ENCODE measurements at regions not wholly inside any gene's neighbourhood (a gene's known extent, or its start where the extent isn't known, plus 50 kb on each side); places are given as distances from the start of the nearest gene placed in this dataset.
"Not testable (repeated sequence)": the region's sequence is repeated elsewhere in the genome, so short reads cannot be mapped to it uniquely, and the experiment has no call there.

DNA sequence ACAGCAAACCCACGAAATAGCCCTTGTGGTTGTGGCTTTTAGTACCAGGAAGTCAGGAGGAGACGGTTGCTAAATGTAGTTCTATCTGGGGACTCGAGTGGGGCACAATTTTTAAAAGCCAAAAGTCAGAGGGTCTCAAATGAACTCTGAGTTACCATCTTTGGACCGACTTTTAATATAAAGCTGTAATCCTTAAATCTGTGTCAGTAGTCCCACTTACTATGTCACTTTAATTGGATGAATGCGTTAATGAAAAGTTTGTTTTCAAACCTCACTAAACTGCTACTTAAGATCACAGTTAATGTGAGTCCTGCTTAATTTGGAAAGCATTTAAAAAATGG, 162.3 kb downstream of the KBTBD2 start:
- H3K9me3 ChIP-seq, result not testable (repeated sequence)

DNA sequence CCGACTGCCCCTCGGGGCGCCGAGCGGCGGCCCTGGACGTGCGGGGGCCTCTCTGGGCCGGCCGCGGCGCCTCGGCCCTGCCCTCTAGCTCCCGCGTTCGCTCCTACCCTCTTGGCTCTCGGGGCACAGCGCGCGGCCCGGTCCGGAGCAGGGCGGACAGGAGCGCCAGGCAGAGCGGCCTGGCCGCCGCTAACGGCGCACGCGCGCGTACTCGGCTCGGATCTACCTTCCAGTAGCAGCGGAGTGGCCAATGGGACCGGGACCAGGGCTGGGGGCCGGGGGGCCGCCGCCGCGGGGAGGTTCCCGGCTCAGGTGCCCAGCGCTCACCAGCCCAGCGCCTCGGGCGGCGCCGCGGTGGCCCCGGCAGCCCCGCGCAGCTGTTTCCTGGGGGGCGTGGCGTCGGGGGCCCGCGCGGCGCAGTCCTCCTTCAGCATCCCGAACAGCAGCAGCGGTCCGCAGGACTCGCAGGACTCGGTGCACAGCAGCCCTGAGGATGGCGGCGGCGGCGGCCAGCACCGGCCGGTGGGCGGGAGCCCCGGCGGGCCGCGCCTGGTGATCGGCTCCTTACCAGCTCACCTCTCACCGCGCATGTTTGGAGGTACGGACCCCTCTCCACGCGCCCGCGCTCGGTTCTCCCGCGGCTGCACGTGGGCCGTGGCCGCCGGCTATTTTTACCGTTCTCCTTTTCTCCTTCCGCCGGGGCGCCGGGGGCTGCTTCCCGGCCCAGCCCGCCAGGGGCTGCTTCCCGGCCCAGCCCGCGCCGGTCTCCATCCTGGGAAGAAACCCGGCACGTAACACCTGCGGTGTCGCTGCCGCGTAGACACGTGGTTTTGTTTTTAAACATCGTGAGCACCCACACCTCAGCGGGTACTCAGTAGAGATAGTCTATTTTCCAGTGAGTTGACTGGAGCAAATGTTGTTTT, 162.9 kb downstream of the KBTBD2 start:
- H3K4me3 ChIP-seq, result peak overlapping the region; percentile 60
- DNase-seq, result peak; percentile 71
- H3K36me3 ChIP-seq, H3K9me3 ChIP-seq, H3K27me3 ChIP-seq: not testable (repeated sequence)

More for the DNA sequence above, 162.3 kb downstream of the KBTBD2 start:
- DNase-seq, H3K36me3 ChIP-seq, H3K27me3 ChIP-seq: not testable (repeated sequence)
- H3K4me3 ChIP-seq, result peak overlapping the region; percentile 60

DNA sequence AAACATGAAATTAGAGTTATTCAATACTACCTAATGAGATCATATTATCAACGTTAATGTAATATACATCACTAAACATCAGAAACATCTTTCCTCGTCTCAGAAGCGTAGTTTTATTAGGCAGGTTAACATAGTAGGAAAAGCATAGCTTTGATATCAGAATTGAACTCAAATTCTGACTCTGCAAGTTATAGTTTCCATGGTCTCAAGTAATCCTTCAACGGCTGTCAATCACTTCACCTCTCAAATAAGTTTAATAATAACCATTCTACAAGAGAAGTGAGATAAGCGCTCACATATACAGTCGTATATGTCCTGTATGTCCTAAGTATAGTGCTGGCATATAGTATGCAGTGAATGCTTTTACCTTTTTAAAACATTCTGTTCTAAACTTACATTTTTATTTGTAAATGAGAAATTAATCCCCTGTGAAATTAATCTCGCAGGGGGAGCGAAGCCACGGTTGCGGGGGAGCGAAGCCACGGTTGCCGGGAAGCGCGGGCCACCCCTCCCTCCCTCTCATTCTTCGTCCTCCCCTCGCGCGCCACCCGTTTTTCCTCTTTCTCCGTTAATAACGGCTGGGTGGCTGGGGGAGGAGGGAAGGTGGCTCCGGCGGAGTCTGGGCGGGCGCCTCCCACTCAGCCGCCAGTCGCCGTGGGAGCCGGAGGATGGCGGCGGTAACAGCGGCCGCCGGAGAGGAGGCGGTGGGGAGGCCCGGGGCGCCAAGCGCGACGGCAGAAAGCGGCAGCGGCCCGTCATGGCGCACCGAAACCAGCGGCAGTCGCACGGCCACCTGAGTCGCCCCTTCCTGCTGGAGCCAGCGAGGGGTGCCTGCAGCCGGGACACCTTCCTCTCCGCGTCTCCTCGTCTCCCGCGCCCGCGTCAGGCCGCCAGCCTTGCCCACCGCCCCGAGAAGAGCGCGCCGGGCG, 163.8 kb downstream of the KBTBD2 start:
- not testable (repeated sequence) for H3K27me3 ChIP-seq, H3K9me3 ChIP-seq, H3K36me3 ChIP-seq
- DNase-seq, result peak; percentile 64
- H3K4me3 ChIP-seq, result peak overlapping the region; percentile 60

DNA sequence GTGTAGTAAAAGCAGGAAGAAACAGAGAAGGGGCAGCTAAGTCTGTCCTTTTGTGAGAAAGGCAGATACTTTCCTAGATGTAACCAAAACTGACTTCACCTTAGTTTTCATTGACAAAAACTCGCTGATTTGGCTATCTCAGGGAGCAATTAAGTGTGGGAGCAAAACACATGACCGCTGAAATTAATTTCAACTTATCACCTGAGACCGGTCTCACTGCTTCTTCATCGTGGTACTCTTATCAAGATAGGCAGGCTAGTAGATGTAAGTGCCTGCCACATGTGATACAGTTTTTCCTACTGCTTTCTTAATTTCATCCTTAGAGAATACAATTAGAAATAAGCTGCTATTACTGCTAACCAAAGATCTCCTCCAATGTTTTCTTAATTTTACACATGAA, 168.7 kb downstream of the KBTBD2 start:
- not testable (repeated sequence) for H3K27me3 ChIP-seq, DNase-seq, H3K4me3 ChIP-seq, H3K9me3 ChIP-seq, H3K36me3 ChIP-seq

DNA sequence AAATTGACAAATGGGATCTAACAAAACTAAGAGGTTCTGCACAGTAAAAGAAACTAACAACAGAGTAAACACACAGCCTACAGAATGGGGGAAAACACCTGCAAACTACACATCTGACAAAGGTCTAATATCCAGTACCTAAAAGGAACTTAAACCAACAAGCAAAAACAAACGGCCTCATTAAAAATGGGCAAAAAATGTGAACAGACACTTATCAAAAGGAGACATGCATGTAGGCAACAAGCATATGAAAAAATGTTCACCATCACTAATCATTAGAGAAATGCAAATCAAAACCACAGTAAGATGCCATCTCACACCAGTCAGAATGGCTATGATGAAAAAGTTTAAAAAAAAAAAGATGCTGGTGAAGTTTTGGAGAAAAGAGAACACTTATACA, 197.4 kb downstream of the KBTBD2 start:
- no peak for DNase-seq
- Histone ChIP-seq H3K36me3 (no peaks in the 10 kb centered on the region), H3K4me3 (no peak overlapping the region), H3K9me3 (peaks cover 4% of the 10 kb centered on the region; the same call in 1 of the 2 replicates), H3K27me3 (no peaks in the 10 kb centered on the region)

DNA sequence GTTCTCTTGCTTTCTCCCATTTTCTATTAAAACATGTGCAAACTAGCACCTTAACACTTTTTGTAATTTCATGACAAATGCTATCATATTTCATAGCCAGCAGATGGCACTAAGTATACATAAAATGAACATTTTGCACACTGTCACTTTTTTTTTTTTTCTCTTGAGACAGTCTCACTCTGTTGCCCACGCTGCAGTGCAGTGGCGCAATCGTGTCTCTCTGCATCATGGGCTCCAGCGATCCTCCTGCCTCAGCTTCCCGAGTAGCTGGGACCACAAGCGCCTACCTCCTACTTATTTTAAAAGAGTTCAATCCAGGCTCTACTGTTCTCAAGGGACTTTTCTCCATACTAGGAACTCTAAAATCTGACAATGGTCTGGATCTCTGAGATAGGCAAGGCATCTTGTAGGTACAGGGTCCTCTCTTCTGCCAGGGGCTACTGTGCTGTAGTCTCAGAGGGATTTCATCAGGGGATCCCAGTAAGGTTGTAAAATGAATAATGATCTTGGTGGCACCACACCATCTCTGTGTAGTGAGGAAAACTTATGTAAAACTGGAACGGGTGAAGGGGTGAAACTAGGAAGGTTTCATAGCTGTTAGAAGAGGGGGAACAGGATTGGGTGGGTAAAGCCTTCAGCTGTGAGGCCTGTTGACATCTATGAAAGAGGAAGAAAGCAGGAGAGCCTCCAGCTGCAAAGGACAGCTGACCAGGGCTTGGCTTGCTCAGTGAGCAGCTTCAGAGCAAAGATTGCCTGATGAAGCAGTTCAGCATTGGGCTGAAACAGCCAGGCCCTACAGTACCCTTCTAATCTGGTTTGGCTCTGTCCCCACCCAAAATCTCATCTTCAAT, 196.9 kb downstream of the AVL9 start:
- peak; percentile 20 for DNase-seq
- not testable (repeated sequence) for H3K9me3 ChIP-seq, H3K4me3 ChIP-seq, H3K36me3 ChIP-seq, H3K27me3 ChIP-seq

DNA sequence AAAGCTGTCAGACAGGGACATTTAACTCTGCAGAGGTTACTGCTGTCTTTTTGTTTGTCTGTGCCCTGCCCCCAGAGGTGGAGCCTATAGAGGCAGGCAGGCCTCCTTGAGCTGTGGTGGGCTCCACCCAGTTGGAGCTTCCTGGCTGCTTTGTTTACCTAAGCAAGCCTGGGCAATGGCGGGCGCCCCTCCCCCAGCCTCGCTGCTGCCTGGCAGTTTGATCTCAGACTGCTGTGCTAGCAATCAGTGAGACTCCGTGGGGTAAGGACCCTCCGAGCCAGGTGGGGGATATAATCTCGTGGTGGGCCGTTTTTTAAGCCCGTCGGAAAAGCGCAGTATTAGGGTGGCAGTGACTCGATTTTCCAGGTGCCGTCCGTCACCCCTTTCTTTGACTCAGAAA, 192.8 kb downstream of the AVL9 start:
- not testable (repeated sequence) for H3K9me3 ChIP-seq, H3K4me3 ChIP-seq, H3K36me3 ChIP-seq, DNase-seq, H3K27me3 ChIP-seq

DNA sequence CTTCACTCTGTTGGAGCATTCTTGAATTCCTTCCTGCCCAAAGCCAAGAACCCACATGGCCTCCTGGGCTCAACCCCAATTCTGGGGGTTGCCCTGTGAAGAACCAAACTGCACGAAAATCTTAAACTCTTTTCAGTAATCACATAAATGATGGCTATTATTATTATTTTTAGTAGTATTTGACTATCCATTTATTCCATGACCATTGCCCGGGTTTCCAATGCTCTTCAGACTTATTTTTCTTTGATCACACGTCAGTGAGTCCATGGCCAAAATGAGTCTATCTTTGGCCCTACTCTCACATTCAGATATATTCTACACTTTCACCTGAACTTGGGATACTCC, 185.9 kb downstream of the AVL9 start:
- Histone ChIP-seq H3K9me3 (no peaks in the 10 kb centered on the region), H3K27me3 (no peaks in the 10 kb centered on the region), H3K36me3 (no peaks in the 10 kb centered on the region), H3K4me3 (no peak overlapping the region)
- DNase-seq, result no peak

DNA sequence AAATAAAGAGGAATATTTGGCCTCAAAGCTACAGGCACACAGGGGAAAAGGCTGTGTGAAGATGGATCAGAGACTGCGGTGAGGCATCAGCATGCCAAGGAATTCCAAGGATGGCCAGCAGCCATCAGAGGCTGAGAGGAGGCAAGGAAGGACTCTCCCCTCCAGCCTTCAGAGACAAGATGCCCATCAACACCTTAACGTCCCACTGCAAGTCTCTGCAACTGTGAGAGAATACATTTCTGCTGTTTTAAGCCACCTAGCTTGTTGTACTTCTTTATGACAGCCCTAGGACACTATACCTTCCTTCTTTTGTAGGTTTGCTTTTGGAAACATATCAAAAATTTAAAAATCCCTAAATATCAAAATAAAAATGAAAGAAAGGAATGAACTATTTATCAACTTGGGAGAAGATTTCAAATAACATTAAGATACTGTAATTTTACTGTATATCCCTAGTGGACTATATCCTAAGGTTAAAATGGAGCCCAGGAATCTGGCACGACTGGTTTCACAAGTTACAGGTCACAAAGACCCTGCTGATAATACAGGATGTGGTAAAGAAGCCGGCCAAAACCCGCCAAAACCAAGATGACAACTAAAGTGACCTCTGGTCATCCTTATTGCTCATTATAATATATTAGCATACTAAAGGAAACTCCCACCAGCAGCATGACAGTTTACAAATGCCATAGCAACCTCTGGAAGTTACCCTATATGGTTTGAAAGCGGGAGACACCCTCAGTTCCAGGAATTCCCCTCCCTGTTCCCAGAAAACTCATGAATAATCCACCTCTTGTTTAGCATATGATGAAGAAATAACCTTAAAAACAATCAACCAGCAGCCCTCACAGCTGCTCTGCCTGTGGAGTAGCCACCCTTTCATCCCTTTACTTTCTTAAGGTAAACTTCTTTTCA, 185.2 kb downstream of the AVL9 start:
- no peaks in the 10 kb centered on the region for H3K27me3 ChIP-seq
- DNase-seq, result peak; percentile 54
- H3K9me3 ChIP-seq, result no peaks in the 10 kb centered on the region
- no peak overlapping the region for H3K4me3 ChIP-seq
- H3K36me3 ChIP-seq, result no peaks in the 10 kb centered on the region

DNA sequence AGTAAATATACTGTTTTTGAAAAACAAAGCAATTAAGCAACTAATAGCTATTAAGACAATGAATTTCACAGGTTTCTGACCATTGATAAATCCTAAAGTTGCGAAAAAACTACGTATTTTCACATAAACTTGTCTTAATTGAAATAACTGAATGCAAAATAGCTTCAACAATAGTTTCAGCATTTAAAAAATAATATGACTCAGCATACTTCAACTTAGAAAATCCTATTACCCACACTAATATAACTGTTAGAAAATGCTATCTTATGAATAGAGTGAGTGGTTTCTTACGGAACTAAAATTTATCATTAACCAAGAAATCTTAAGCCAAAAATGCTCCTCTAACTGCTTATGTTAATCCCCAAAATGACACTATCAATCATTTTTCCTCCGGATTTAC, 183.9 kb downstream of the AVL9 start:
- H3K9me3 ChIP-seq, result no peaks in the 10 kb centered on the region
- no peaks in the 10 kb centered on the region for H3K27me3 ChIP-seq

DNA sequence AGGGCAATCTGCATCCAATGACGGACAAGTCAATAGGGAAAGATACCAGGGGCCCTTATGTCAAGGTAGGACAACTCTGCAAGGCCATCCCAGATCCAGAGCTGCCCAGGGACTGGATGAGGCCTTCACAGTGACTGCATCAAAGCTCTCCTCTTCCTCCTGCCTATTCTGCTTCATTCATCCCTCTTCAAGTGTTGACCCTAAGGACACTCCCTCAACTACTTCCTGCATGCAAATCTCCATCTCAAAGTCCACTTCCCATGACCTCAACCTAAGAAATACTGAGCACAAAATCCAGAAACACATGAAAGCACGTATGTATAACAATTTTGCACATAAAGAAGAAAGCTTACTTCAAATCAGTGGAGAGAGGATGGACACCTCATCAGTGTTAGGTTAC, 182.3 kb downstream of the AVL9 start:
- H3K9me3 ChIP-seq, result no peaks in the 10 kb centered on the region
- no peak for DNase-seq
- H3K36me3 ChIP-seq, result no peaks in the 10 kb centered on the region
- H3K27me3 ChIP-seq, result no peaks in the 10 kb centered on the region
- no peak overlapping the region for H3K4me3 ChIP-seq

More for the DNA sequence above, 183.9 kb downstream of the AVL9 start:
- DNase-seq, result no peak
- Histone ChIP-seq H3K36me3 (no peaks in the 10 kb centered on the region), H3K4me3 (no peak overlapping the region)

DNA sequence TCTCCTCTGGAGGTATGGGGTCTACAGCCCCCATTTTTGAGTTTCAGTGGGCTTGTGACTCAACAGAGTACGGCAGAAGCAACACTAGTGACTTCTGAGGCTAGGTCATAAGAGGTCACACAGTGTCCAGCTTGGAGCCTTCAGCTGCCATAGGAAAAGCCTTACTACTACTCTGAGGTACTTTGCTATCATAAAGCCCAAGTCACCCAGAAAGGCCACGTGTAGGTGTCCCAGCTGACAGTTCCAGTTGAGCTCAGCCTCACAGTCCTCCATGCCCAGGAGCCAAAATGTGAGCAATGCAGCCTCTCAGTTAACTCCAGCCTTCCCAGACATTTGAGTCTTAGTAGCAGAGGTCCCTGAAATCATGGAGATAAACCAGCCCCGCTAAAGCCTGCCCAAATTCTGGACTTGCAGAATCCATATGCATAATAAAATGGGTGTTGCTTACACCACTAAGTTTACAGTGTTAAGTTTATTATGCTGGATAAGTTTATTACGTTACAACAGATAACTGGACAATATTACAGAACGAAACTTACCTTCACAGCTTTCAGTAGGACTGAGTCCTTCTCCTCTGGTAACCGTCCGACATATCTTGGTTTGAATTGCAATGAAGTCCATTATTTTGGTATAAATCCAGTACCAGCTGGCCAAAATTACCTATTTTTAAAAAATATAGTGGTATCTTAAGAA, 181.1 kb downstream of the AVL9 start:
- no peaks in the 10 kb centered on the region for H3K9me3 ChIP-seq
- no peaks in the 10 kb centered on the region for H3K27me3 ChIP-seq
- no peaks in the 10 kb centered on the region for H3K36me3 ChIP-seq
- H3K4me3 ChIP-seq, result no peak overlapping the region
- DNase-seq, result no peak

DNA sequence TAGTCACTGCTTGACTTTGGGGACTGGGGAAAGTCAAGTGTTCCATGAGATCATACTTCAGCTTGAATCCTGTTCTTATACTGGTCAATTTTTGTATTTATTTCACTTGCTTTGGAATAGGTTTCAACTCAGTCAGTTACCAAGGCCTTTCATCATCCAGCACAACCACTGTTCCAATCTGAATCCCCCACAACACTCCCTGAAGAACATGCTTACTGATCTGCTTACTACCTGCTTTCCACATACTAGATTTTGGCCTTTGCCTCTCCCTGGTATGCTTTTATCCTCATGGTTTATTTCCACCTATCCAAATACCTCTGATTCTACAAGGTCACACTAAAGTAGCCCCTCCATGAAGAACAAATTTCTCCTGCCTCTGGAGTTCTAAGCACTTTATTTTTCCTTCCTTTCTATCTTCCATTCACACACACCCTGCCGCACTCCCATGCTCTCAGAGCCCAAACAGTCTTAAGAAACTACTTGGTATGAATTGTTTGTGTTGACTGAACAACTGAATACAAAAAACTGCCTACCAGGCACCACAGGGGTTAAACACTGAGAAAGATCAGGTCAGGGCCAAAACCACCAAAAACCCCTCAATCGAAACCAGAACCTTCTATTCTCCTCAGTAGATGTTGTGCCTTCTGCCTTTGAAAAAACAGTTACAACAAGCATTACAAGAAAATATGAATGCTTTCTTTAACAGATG, 178.1 kb downstream of the AVL9 start:
- Histone ChIP-seq H3K36me3 (no peaks in the 10 kb centered on the region), H3K4me3 (no peak overlapping the region), H3K27me3 (no peaks in the 10 kb centered on the region), H3K9me3 (no peaks in the 10 kb centered on the region)
- no peak for DNase-seq

DNA sequence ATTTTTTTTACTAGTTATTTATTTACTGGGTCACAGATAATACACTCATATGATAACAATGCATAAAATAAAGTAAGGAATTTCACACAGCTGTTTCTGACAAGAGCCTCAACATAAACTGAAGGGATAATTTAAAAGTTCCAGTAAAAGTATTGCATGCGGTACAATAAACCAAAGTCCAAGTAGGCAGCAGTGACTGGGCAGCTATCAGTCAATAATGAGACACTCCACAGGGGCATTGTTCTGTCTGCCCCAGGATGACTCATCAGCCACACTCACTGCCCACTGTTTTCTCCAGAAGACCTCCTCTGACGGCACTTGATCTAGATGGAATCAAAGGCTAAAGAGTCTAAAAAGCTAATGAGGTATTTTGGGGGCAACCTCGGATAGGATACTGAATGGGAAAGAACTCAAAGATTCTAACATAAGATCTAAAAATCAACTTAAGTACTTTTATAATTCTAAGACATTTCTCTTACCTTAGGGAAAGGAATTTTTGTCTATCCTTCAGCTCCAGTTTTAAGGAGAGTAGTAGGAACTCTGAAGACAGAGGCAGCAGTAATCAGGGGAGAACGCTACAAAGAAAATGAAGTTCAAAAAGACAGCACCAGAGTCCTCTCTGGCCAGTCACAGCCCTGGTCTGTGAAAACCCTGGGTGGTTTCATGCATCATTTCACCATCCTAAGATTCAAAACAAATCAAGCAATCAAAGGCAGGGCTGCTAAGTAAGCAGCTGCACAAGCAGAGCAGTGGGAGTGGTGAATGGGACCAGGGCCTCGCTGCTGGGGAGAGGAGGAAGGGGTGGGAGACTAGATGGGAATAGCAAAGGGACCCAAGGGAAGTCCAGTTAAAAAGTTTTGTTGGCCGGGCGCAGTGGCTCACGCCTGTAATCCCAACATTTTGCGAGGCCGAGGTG, 175.1 kb downstream of the AVL9 start:
- Histone ChIP-seq H3K27me3 (no peaks in the 10 kb centered on the region), H3K36me3 (no peaks in the 10 kb centered on the region), H3K9me3 (no peaks in the 10 kb centered on the region), H3K4me3 (no peak overlapping the region)
- DNase-seq, result peak; percentile 86

Data from MG63 (cell line).